ENCODE measurements at regions not wholly inside any gene's neighbourhood (a gene's known extent, or its start where the extent isn't known, plus 50 kb on each side); places are given as distances from the start of the nearest gene placed in this dataset.

GRCh38 chr1:173414136-173414535, 63.0 kb upstream of the PRDX6 start:
- in situ Hi-C loops (cut with HindIII; ENCODE audit: low sequenced_read_pairs) = no loop called here
- DNase-seq (ENCODE audit: low read depth, low spot score) = no peak
- H3K4me3 ChIP-seq (ENCODE audit: low read depth, low read length) = no peak overlapping the region
- TF ChIP-seq CTCF (IDR thresholded peaks at IDR 0.05; ENCODE audit: low read depth, low read length) = no peak

- no peak for DNase-seq (ENCODE audit: low read depth, low spot score)
- TF ChIP-seq CTCF (IDR thresholded peaks at IDR 0.05; ENCODE audit: low read depth, low read length) = no peak
- H3K4me3 ChIP-seq (ENCODE audit: low read depth, low read length) = no peak overlapping the region
- in situ Hi-C loops (cut with HindIII; ENCODE audit: low sequenced_read_pairs) = no loop called here
These were observed 62.5 kb upstream of the PRDX6 start for GRCh38 chr1:173414539-173415226.

- DNase-seq (ENCODE audit: low read depth, low spot score) = no peak
- in situ Hi-C loops (cut with HindIII; ENCODE audit: low sequenced_read_pairs) = no loop called here
- no peak for TF ChIP-seq CTCF (IDR thresholded peaks at IDR 0.05; ENCODE audit: low read depth, low read length)
- H3K4me3 ChIP-seq (ENCODE audit: low read depth, low read length) = no peak overlapping the region
These were observed 61.6 kb upstream of the PRDX6 start for GRCh38 chr1:173415490-173415889.

- in situ Hi-C loops (cut with HindIII; ENCODE audit: low sequenced_read_pairs) = no loop called here
- DNase-seq (ENCODE audit: low read depth, low spot score) = no peak
- H3K4me3 ChIP-seq (ENCODE audit: low read depth, low read length) = no peak overlapping the region
- no peak for TF ChIP-seq CTCF (IDR thresholded peaks at IDR 0.05; ENCODE audit: low read depth, low read length)
These were observed 61.2 kb upstream of the PRDX6 start for GRCh38 chr1:173415905-173416450.

- no peak overlapping the region for H3K4me3 ChIP-seq (ENCODE audit: low read depth, low read length)
- no peak for TF ChIP-seq CTCF (IDR thresholded peaks at IDR 0.05; ENCODE audit: low read depth, low read length)
- in situ Hi-C loops (cut with HindIII; ENCODE audit: low sequenced_read_pairs) = no loop called here
- no peak for DNase-seq (ENCODE audit: low read depth, low spot score)
These were observed 59.6 kb upstream of the PRDX6 start for GRCh38 chr1:173417563-173417962.

GRCh38 chr1:173418107-173418985, 58.8 kb upstream of the PRDX6 start:
- in situ Hi-C loops (cut with HindIII; ENCODE audit: low sequenced_read_pairs) = no loop called here
- peak; percentile 48 for DNase-seq (ENCODE audit: low read depth, low spot score)
- no peak overlapping the region for H3K4me3 ChIP-seq (ENCODE audit: low read depth, low read length)
- TF ChIP-seq CTCF (IDR thresholded peaks at IDR 0.05; ENCODE audit: low read depth, low read length) = no peak
